NB4 (cell line): ENCODE measurements at regions not wholly inside any gene's neighbourhood (a gene's known extent, or its start where the extent isn't known, plus 50 kb on each side); places are given as distances from the start of the nearest gene placed in this dataset.
"Not testable (repeated sequence)": the region's sequence is repeated elsewhere in the genome, so short reads cannot be mapped to it uniquely, and the experiment has no call there.

Source experiments
- DNase-seq: peaks from one replicate; pipeline ENCODE4 v3.0.0; 2010; ENCODE audit warnings: low read depth
- H3K4me3 ChIP-seq: one replicate; pipeline ENCODE4 v1.5.1; 2011; ENCODE audit warnings: mild to moderate bottlenecking, low read depth, low read length, moderate library complexity
- CTCF ChIP-seq: IDR thresholded peaks from one replicate; pipeline ENCODE4 v1.5.1; 2012; ENCODE audit warnings: low read depth, low read length
- MAX ChIP-seq: IDR thresholded peaks from 2 replicates; pipeline ENCODE4 v1.6.1; 2011; ENCODE audit warnings: low read depth, low read length
- MYC ChIP-seq: IDR thresholded peaks from 2 replicates; pipeline ENCODE4 v1.6.1; 2011; ENCODE audit warnings: low read depth, low read length
- POLR2A ChIP-seq: IDR thresholded peaks from 2 replicates; pipeline ENCODE4 v1.6.1; 2011; ENCODE audit warnings: mild to moderate bottlenecking; ENCODE audit not compliant: insufficient read length; ENCODE audit errors: extremely low read depth

GRCh38 chr4:151582098-151582497, 173.1 kb downstream of the FHIP1A start:
- H3K4me3 ChIP-seq, result no peak overlapping the region
- TF ChIP-seq MAX, result no peak
- TF ChIP-seq POLR2A, result no peak
- TF ChIP-seq MYC, result no peak
- no peak for DNase-seq

- TF ChIP-seq MYC (no peak), POLR2A (no peak), CTCF (no peak), MAX (no peak)
- no peak for DNase-seq
- no peak overlapping the region for H3K4me3 ChIP-seq
Measured at GRCh38 chr4:151583157-151583914, 174.4 kb downstream of the FHIP1A start.

GRCh38 chr4:151584101-151584500, 175.1 kb downstream of the FHIP1A start:
- TF ChIP-seq POLR2A (no peak), CTCF (no peak), MAX (no peak), MYC (no peak)
- DNase-seq, result no peak
- H3K4me3 ChIP-seq, result no peak overlapping the region

GRCh38 chr4:151595629-151596028, 165.2 kb downstream of the GATB start:
- DNase-seq, H3K4me3 ChIP-seq: not testable (repeated sequence)

GRCh38 chr4:151597691-151598090, 163.1 kb downstream of the GATB start:
- DNase-seq, H3K4me3 ChIP-seq: not testable (repeated sequence)

GRCh38 chr4:151599863-151600262, 160.9 kb downstream of the GATB start:
- TF ChIP-seq POLR2A, result no peak
- no peak for TF ChIP-seq MYC
- TF ChIP-seq CTCF, result no peak
- no peak for TF ChIP-seq MAX
- DNase-seq, result no peak

GRCh38 chr4:151600432-151600831, 160.4 kb downstream of the GATB start:
- TF ChIP-seq MYC, result no peak
- TF ChIP-seq CTCF, result no peak
- TF ChIP-seq POLR2A, result no peak
- TF ChIP-seq MAX, result no peak
- no peak overlapping the region for H3K4me3 ChIP-seq
- DNase-seq, result no peak

More at GRCh38 chr4:151599863-151600262, 160.9 kb downstream of the GATB start:
- H3K4me3 ChIP-seq, result no peak overlapping the region
